ENCODE measurements at regions not wholly inside any gene's neighbourhood (a gene's known extent, or its start where the extent isn't known, plus 50 kb on each side); places are given as distances from the start of the nearest gene placed in this dataset.

GRCh38 chr19:56960959-56961543 is 120.5 kb upstream of the PEG3 start:
- no peak overlapping the region for H3K4me2 ChIP-seq (ENCODE audit: unreplicated experiment)
- no peak overlapping the region for H3K9ac ChIP-seq
- H3K79me2 ChIP-seq (ENCODE audit: insufficient read depth): no peaks in the 10 kb centered on the region
- DNase-seq: no peak
- no peaks in the 10 kb centered on the region for H3K4me1 ChIP-seq (ENCODE audit: insufficient read depth)
- H3K9me2 ChIP-seq (ENCODE audit: insufficient read depth): no peaks in the 10 kb centered on the region
- 43 to 49% methylated on average over 5 to 7 of the region's 7 CpGs for WGBS, 2 experiments (ENCODE audit: low coverage in 1 of 2, low lambda C conversion rate in 2 of 2, missing lambda C conversion rate in 2 of 2)
- H3K9me3 ChIP-seq (ENCODE audit: low read depth): no peaks in the 10 kb centered on the region
- H3K27me3 ChIP-seq (replicated peaks; ENCODE audit: insufficient read depth): no peaks in the 10 kb centered on the region
- H3K36me3 ChIP-seq (ENCODE audit: low read depth): no peaks in the 10 kb centered on the region
- H2AFZ ChIP-seq: no peak overlapping the region
- in situ Hi-C loops (cut with MboI): no loop called here
- no peaks in the 10 kb centered on the region for H4K20me1 ChIP-seq (ENCODE audit: insufficient read depth)
- TF ChIP-seq EZH2phosphoT487 (IDR thresholded peaks at IDR 0.05; ENCODE audit: insufficient read depth, low read depth) (no peak), EZH2 (IDR thresholded peaks at IDR 0.05; ENCODE audit: insufficient read depth, poor library complexity, severe bottlenecking) (no peak)
- no peak overlapping the region for H3K4me3 ChIP-seq
- H3F3A ChIP-seq (ENCODE audit: insufficient read depth): no peaks in the 10 kb centered on the region
- H3K27ac ChIP-seq: no peak overlapping the region

- Histone ChIP-seq H3K79me2 (ENCODE audit: insufficient read depth) (no peaks in the 10 kb centered on the region), H3K9me2 (ENCODE audit: insufficient read depth) (no peaks in the 10 kb centered on the region), H3F3A (ENCODE audit: insufficient read depth) (no peaks in the 10 kb centered on the region), H3K4me2 (ENCODE audit: unreplicated experiment) (no peak overlapping the region), H2AFZ (no peak overlapping the region), H3K4me3 (no peak overlapping the region), H4K20me1 (ENCODE audit: insufficient read depth) (no peaks in the 10 kb centered on the region), H3K27me3 (replicated peaks; ENCODE audit: insufficient read depth) (no peaks in the 10 kb centered on the region), H3K36me3 (ENCODE audit: low read depth) (no peaks in the 10 kb centered on the region), H3K27ac (no peak overlapping the region), H3K9ac (no peak overlapping the region), H3K9me3 (ENCODE audit: low read depth) (no peaks in the 10 kb centered on the region), H3K4me1 (ENCODE audit: insufficient read depth) (no peaks in the 10 kb centered on the region)
- TF ChIP-seq EZH2phosphoT487 (IDR thresholded peaks at IDR 0.05; ENCODE audit: insufficient read depth, low read depth): no peak
- TF ChIP-seq EZH2 (IDR thresholded peaks at IDR 0.05; ENCODE audit: insufficient read depth, poor library complexity, severe bottlenecking): no peak
- no peak for DNase-seq
- 34 to 36% methylated on average over 8 of the region's 8 CpGs for WGBS, 2 experiments (ENCODE audit: low coverage in 1 of 2, low lambda C conversion rate in 2 of 2, missing lambda C conversion rate in 2 of 2)
- in situ Hi-C loops (cut with MboI): no loop called here
These were observed 123.9 kb upstream of the PEG3 start for GRCh38 chr19:56964410-56964920.

- Histone ChIP-seq H3K27me3 (replicated peaks; ENCODE audit: insufficient read depth) (no peaks in the 10 kb centered on the region), H3K4me2 (ENCODE audit: unreplicated experiment) (no peak overlapping the region), H3K79me2 (ENCODE audit: insufficient read depth) (no peaks in the 10 kb centered on the region), H3K9ac (no peak overlapping the region), H3F3A (ENCODE audit: insufficient read depth) (no peaks in the 10 kb centered on the region), H3K9me2 (ENCODE audit: insufficient read depth) (no peaks in the 10 kb centered on the region), H4K20me1 (ENCODE audit: insufficient read depth) (no peaks in the 10 kb centered on the region), H3K4me1 (ENCODE audit: insufficient read depth) (no peaks in the 10 kb centered on the region), H2AFZ (no peak overlapping the region), H3K36me3 (ENCODE audit: low read depth) (no peaks in the 10 kb centered on the region), H3K4me3 (no peak overlapping the region), H3K9me3 (ENCODE audit: low read depth) (no peaks in the 10 kb centered on the region), H3K27ac (no peak overlapping the region)
- TF ChIP-seq EZH2 (IDR thresholded peaks at IDR 0.05; ENCODE audit: insufficient read depth, poor library complexity, severe bottlenecking) (no peak), EZH2phosphoT487 (IDR thresholded peaks at IDR 0.05; ENCODE audit: insufficient read depth, low read depth) (no peak)
- in situ Hi-C loops (cut with MboI): no loop called here
- no peak for DNase-seq
- 4 to 6% methylated on average over 17 of the region's 17 CpGs for WGBS, 2 experiments (ENCODE audit: low coverage in 1 of 2, low lambda C conversion rate in 2 of 2, missing lambda C conversion rate in 2 of 2)
These were observed 125.7 kb upstream of the PEG3 start for GRCh38 chr19:56966225-56966696.

- no peaks in the 10 kb centered on the region for H3K4me1 ChIP-seq (ENCODE audit: insufficient read depth)
- in situ Hi-C loops (cut with MboI): no loop called here
- no peaks in the 10 kb centered on the region for H3F3A ChIP-seq (ENCODE audit: insufficient read depth)
- H4K20me1 ChIP-seq (ENCODE audit: insufficient read depth): no peaks in the 10 kb centered on the region
- H3K36me3 ChIP-seq (ENCODE audit: low read depth): no peaks in the 10 kb centered on the region
- DNase-seq: no peak
- H3K9me3 ChIP-seq (ENCODE audit: low read depth): no peaks in the 10 kb centered on the region
- H2AFZ ChIP-seq: no peak overlapping the region
- H3K4me2 ChIP-seq (ENCODE audit: unreplicated experiment): no peak overlapping the region
- TF ChIP-seq EZH2 (IDR thresholded peaks at IDR 0.05; ENCODE audit: insufficient read depth, poor library complexity, severe bottlenecking) (no peak), EZH2phosphoT487 (IDR thresholded peaks at IDR 0.05; ENCODE audit: insufficient read depth, low read depth) (no peak)
- 30 to 35% methylated on average over 13 of the region's 13 CpGs for WGBS, 2 experiments (ENCODE audit: low coverage in 1 of 2, low lambda C conversion rate in 2 of 2, missing lambda C conversion rate in 2 of 2)
- H3K79me2 ChIP-seq (ENCODE audit: insufficient read depth): no peaks in the 10 kb centered on the region
- no peak overlapping the region for H3K4me3 ChIP-seq
- no peaks in the 10 kb centered on the region for H3K27me3 ChIP-seq (replicated peaks; ENCODE audit: insufficient read depth)
- H3K9ac ChIP-seq: no peak overlapping the region
- H3K9me2 ChIP-seq (ENCODE audit: insufficient read depth): no peaks in the 10 kb centered on the region
- H3K27ac ChIP-seq: no peak overlapping the region
These were observed 126.3 kb upstream of the PEG3 start for GRCh38 chr19:56966697-56967299.

Measured in GM23248 (cell line).